ENCODE measurements at regions not wholly inside any gene's neighbourhood (a gene's known extent, or its start where the extent isn't known, plus 50 kb on each side); places are given as distances from the start of the nearest gene placed in this dataset.

- no peak for TF ChIP-seq CTCF (IDR thresholded peaks at IDR 0.05)
- TF ChIP-seq POLR2AphosphoS5 (IDR thresholded peaks at IDR 0.05), result no peak
- no peak for TF ChIP-seq POLR2A (IDR thresholded peaks at IDR 0.05)
- TF ChIP-seq EP300 (IDR thresholded peaks at IDR 0.05), result no peak
Observed at GRCh38 chr4:137640156-137640837, 108.0 kb upstream of the PCDH18 start.

All from suprapubic skin (tissue), 4 donors.